DMS 273 (cell line): ENCODE measurements at regions not wholly inside any gene's neighbourhood (a gene's known extent, or its start where the extent isn't known, plus 50 kb on each side); places are given as distances from the start of the nearest gene placed in this dataset.
A peak's percentile ranks its signal among the peaks of the same experiment; 100 is the strongest.
"Not testable (repeated sequence)": the region's sequence is repeated elsewhere in the genome, so short reads cannot be mapped to it uniquely, and the experiment has no call there.

Source experiments
- DNase-seq: peaks from one replicate; lab custom pipeline; 2025; ENCODE audit not compliant: unreplicated experiment; lab: John Stamatoyannopoulos, UW

DNA sequence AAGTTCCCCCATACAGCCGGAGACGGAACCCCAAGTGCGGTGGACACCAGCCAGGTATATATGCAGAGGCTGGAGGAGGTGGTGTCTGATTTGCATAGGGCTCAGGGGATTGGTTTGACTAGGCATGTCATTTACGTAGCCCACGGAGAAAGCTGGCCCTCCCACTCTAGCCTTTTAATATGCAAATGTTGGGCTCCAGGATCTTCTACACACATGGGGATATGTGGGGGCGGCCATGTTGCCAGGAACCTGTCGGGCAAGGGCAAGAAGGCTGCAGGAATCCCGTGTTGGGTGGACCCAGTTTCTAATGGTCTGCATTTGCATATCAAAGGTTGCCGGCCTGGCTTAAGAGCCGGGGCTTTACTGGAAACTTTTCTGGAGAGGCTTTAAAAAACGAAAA lies 57.4 kb downstream of the FTHL17 start:
- not testable (repeated sequence) for DNase-seq

DNA sequence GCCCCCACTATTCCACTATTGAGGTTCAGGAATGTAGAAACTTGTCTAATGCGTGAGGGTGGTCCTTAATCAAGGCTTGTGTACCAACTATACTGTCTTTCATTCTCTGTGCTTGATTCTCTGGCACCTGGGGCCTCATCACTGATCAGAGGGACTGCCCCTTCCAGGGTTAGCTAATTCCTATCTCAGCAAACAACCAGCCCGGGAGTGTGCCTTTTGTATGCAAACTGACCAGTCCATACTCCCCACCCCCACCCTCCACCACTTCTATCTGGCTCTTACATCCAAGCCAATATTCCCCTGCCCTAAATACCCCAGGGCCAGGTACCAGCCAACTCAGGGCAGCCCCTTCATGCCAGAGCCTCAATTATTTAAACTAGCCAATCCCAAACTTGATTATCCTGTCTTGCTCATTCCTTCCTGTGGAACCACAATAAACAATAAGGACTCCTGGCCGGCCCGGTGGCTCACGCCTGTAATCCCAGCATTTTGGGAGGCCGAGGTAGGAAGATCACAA lies 59.3 kb downstream of the FTHL17 start:
- DNase-seq, result no peak

DNA sequence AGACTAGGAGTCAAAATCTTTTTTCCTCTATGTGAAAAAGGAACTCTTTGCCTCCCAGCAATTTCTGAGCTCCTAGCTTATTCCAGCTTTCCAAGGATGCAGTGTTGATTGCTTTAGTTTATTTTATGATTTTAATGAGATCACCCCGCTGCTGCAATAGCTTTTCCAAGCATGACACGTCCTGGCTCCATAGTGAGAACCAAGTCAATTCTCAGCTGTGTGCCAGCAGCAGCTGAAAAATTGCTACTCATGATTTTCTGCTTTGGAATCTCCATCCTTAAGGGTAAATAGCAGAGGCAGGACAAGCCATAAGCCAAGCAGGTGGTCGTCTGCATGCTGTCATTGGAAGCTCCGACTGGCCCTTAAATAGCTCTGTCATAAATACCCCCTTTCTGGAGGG lies 64.5 kb downstream of the FTHL17 start:
- no peak for DNase-seq

- DNase-seq, result no peak
These were observed 65.8 kb downstream of the FTHL17 start for GRCh38 chrX:31006027-31006426.

- DNase-seq, result no peak
These were observed 74.4 kb downstream of the FTHL17 start for GRCh38 chrX:30997411-30997810.

- no peak for DNase-seq
These were observed 76.1 kb downstream of the FTHL17 start for GRCh38 chrX:30995705-30996104.

- DNase-seq, result no peak
These were observed 76.7 kb downstream of the FTHL17 start for GRCh38 chrX:30995060-30995700.

DNA sequence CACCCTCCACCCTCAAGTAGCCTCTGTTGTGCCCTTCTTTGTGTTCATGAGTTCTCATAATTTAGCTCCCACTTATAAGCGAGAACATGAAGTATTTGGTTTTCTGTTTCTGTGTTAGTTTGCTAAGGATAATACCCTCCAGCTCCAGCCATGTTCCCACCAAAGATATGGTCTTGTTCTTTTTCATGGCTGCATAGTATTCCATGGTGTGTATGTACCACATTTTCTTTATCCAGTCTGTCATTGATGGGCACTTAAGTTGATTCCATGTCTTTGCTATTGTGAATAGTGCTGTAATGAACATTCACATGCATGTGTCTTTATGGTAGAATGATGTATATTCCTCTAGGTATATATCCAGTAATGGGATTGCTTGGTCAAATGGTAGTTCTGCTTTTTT lies 77.8 kb downstream of the FTHL17 start:
- DNase-seq, result not testable (repeated sequence)

- peak; percentile 24 for DNase-seq
These were observed 79.4 kb downstream of the FTHL17 start for GRCh38 chrX:30992381-30992904.

- DNase-seq, result no peak
These were observed 81.5 kb downstream of the FTHL17 start for GRCh38 chrX:30990361-30990760.

GRCh38 chrX:30982467-30982866 lies 89.4 kb downstream of the FTHL17 start:
- DNase-seq, result no peak

- no peak for DNase-seq
These were observed 89.9 kb downstream of the FTHL17 start for GRCh38 chrX:30981968-30982367.

GRCh38 chrX:30979271-30979670 lies 90.2 kb upstream of the TAB3 start:
- DNase-seq, result no peak

DNA sequence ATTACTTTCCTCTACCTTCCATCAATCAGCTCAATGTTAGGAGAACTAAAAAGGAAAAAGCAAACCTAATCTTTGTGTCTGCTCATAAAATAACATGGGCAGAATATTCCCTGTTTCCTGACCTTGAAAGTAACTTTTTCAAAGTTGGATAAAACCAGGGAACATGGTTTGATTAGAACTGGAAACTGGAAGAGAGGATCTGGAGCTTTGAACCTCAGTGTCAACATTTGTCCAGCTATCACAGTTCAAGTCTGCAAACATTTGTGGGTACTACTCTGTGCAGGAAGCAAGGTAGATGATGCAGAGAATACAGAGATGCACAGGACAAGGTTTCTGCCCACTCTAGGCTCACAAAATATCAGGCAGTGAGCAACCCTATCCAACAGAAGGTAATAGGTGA lies 86.4 kb upstream of the TAB3 start:
- DNase-seq, result no peak

- DNase-seq, result no peak
These were observed 84.9 kb upstream of the TAB3 start for GRCh38 chrX:30973784-30974427.

GRCh38 chrX:30971774-30972603 lies 82.9 kb upstream of the TAB3 start:
- peak; percentile 85 for DNase-seq

GRCh38 chrX:30967516-30967915 lies 78.5 kb upstream of the TAB3 start:
- no peak for DNase-seq

- DNase-seq, result no peak
These were observed 76.7 kb upstream of the TAB3 start for GRCh38 chrX:30965767-30966166.

DNA sequence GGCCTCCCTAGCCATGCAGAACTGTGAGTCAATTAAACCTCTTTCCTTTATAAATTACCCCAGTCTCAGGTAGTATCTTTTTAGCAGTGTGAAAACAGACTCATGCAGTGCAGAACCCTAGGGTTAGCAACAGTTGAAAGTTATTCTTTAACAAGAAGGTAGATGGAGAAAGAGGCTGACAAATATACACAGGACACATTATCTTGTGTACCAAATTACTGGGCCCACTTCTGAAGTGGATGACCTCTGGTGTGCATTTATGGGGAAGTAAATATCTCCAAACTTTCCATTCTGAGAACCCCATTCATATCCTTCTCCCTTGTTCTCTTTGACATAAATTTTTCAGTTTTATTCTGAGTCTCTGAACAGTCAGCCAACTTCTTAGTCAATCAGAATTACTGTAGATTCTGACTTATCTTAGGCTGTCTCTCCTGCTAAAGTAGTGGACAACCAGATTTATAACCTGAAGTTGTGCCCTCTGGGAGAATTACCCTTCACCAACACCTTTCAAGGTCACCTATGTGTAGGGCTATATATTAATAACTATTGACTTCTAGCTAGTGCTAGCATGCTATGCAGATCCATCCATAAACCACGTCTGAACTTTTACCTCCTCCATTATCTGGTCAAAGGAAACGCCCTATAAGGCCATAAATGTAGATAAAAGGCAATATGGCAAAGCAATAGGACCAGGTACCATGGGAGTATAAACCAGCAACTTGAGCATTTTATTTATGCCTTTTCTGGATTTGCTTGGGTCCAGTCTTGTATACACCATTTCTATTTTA lies 72.5 kb upstream of the TAB3 start:
- DNase-seq, result no peak

GRCh38 chrX:30957753-30958152 lies 68.7 kb upstream of the TAB3 start:
- no peak for DNase-seq

DNA sequence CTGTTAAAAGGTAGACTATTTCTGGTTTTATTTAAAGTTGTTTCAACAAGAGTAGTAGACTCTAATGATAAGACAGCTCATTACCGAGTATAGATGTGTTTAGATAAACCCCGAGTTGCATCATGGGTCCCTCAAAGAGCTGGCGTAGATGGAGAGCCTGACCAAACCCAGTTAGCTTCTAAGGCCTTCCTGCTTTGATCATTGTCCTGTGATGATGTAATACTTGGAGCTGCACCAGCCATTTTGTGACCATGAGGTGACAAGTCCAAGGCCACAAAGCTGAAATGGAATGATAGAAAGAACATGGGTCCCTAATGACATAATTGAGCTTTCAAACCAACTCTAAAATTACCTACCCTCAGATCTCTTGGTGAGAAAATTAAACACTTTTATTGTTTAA lies 66.6 kb upstream of the TAB3 start:
- no peak for DNase-seq
